GM10248 (cell line): ENCODE measurements at regions not wholly inside any gene's neighbourhood (a gene's known extent, or its start where the extent isn't known, plus 50 kb on each side); places are given as distances from the start of the nearest gene placed in this dataset.

Experiments used
- CTCF ChIA-PET: fragments of 300-600 bp; sonication (Branson Sonifier 250); formaldehyde crosslinking; extraction: SDS; loops from one replicate; lab custom pipeline; 2021; ENCODE audit warnings: antibody characterized with exemption; lab: Yijun Ruan, JAX
- POLR2A ChIA-PET: fragments of 350-650 bp; sonication (Branson Sonifier 250); formaldehyde crosslinking; extraction: SDS; loops from one replicate; lab custom pipeline; 2020; ENCODE audit warnings: antibody characterized with exemption; lab: Yijun Ruan, JAX
- DNase-seq: peaks from one replicate; pipeline ENCODE4 v3.0.0; 2012; ENCODE audit errors: extremely low spot score
- TF ChIP-seq, protein P1 (sequence below): IDR thresholded peaks from 2 replicates; pipeline ENCODE4 v1.5.1; 2012; ENCODE audit warnings: mild to moderate bottlenecking, low read depth; ENCODE audit errors: extremely low read depth, missing control alignments, control extremely low read depth

- POLR2A ChIA-PET: no interaction called here
- CTCF ChIA-PET: no interaction called here
- no peak for DNase-seq
- TF ChIP-seq, protein P1, sequence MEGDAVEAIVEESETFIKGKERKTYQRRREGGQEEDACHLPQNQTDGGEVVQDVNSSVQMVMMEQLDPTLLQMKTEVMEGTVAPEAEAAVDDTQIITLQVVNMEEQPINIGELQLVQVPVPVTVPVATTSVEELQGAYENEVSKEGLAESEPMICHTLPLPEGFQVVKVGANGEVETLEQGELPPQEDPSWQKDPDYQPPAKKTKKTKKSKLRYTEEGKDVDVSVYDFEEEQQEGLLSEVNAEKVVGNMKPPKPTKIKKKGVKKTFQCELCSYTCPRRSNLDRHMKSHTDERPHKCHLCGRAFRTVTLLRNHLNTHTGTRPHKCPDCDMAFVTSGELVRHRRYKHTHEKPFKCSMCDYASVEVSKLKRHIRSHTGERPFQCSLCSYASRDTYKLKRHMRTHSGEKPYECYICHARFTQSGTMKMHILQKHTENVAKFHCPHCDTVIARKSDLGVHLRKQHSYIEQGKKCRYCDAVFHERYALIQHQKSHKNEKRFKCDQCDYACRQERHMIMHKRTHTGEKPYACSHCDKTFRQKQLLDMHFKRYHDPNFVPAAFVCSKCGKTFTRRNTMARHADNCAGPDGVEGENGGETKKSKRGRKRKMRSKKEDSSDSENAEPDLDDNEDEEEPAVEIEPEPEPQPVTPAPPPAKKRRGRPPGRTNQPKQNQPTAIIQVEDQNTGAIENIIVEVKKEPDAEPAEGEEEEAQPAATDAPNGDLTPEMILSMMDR: no peak
These were observed 345.9 kb upstream of the RPS23 start for GRCh38 chr5:82624062-82624461.

- POLR2A ChIA-PET: no interaction called here
- no peak for DNase-seq
- CTCF ChIA-PET: no interaction called here
- TF ChIP-seq, protein P1: no peak
These were observed 344.8 kb upstream of the RPS23 start for GRCh38 chr5:82622711-82623514.

DNA sequence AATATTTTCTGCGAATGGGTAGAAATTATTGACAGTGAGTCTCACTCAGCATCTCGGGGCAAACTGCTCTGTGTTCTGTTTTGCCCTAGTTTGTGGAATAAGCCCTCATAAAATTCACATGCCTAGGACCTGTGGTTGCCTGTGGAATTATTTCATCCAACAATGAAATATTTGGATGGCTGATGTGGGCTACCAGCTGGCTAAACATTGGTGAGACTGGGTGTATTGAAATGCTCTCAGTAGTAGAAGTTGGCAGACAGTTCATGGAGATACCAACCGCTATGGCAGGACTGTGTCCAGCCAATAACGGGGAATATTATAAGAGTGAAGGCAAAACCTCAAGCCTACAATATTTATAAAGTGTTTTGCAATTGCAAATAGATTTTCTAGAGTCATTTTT is 344.1 kb upstream of the RPS23 start:
- TF ChIP-seq, protein P1: no peak
- CTCF ChIA-PET: no interaction called here
- POLR2A ChIA-PET: no interaction called here
- DNase-seq: no peak

- ChIA-PET POLR2A (no interaction called here), CTCF (no interaction called here)
- no peak for DNase-seq
- TF ChIP-seq, protein P1: no peak
These were observed 342.9 kb upstream of the RPS23 start for GRCh38 chr5:82620957-82621600.

DNA sequence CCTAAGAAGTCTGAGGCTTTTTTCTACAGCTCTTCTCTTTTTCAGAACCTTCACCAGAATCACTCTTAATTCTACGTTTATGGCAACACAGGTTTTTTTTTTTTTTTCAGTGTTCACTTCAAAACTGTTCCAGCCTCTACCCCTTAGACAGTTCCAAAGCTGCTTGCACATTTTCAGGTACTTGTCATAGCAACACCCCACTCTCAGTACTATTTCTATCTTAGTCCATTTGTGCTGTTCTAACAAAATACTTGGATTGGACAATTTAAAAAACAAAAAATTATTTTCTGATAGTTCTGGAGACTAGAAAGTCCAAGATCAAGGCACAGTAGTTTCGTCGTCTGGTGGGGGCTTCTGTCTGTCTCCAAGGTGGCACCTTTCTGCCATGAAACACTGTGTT is 340.9 kb upstream of the RPS23 start:
- ChIA-PET POLR2A (no interaction called here), CTCF (no interaction called here)
- TF ChIP-seq, protein P1: no peak
- no peak for DNase-seq

- TF ChIP-seq, protein P1: no peak
- ChIA-PET POLR2A (no interaction called here), CTCF (no interaction called here)
- no peak for DNase-seq
These were observed 336.6 kb upstream of the RPS23 start for GRCh38 chr5:82614706-82615105.
